ENCODE measurements at regions not wholly inside any gene's neighbourhood (a gene's known extent, or its start where the extent isn't known, plus 50 kb on each side); places are given as distances from the start of the nearest gene placed in this dataset.

GRCh38 chr17:71655542-71655941 lies 465.3 kb upstream of the SOX9 start:
- DNase-seq: no peak

GRCh38 chr17:71656964-71657858 lies 463.6 kb upstream of the SOX9 start:
- DNase-seq: no peak

- no peak for DNase-seq
These were observed 461.8 kb upstream of the SOX9 start for GRCh38 chr17:71658996-71659395.

- no peak for DNase-seq
These were observed 456.0 kb upstream of the SOX9 start for GRCh38 chr17:71664861-71665260.

GRCh38 chr17:71666047-71666446 lies 454.8 kb upstream of the SOX9 start:
- DNase-seq: no peak

GRCh38 chr17:71667661-71668060 lies 453.2 kb upstream of the SOX9 start:
- DNase-seq: no peak

- DNase-seq: no peak
These were observed 452.0 kb upstream of the SOX9 start for GRCh38 chr17:71668807-71669206.

- DNase-seq: no peak
These were observed 443.4 kb upstream of the SOX9 start for GRCh38 chr17:71677439-71677838.

- DNase-seq: no peak
These were observed 441.0 kb upstream of the SOX9 start for GRCh38 chr17:71679832-71680231.

GRCh38 chr17:71681427-71682173 lies 439.2 kb upstream of the SOX9 start:
- DNase-seq: no peak

GRCh38 chr17:71682174-71682494 lies 438.7 kb upstream of the SOX9 start:
- no peak for DNase-seq

GRCh38 chr17:71689782-71690181 lies 431.0 kb upstream of the SOX9 start:
- no peak for DNase-seq

- no peak for DNase-seq
These were observed 420.9 kb upstream of the SOX9 start for GRCh38 chr17:71699907-71700306.

GRCh38 chr17:71703701-71704100 lies 417.1 kb upstream of the SOX9 start:
- no peak for DNase-seq

- DNase-seq: no peak
These were observed 411.4 kb upstream of the SOX9 start for GRCh38 chr17:71709271-71709890.

- DNase-seq: no peak
These were observed 410.9 kb upstream of the SOX9 start for GRCh38 chr17:71709946-71710345.

GRCh38 chr17:71710816-71711215 lies 410.0 kb upstream of the SOX9 start:
- DNase-seq: no peak

GRCh38 chr17:71713846-71714245 lies 407.0 kb upstream of the SOX9 start:
- DNase-seq: no peak

- DNase-seq: no peak
These were observed 396.5 kb upstream of the SOX9 start for GRCh38 chr17:71724339-71724738.

- DNase-seq: peak in 1 of 56 donors; percentile 3
These were observed 395.0 kb upstream of the SOX9 start for GRCh38 chr17:71725811-71726210.

GRCh38 chr17:71726341-71726740 lies 394.5 kb upstream of the SOX9 start:
- peak in 2 of 56 donors; percentile 6 for DNase-seq

GRCh38 chr17:71727292-71727691 lies 393.5 kb upstream of the SOX9 start:
- DNase-seq: no peak
